Fibroblast of skin of scalp (primary cell): ENCODE measurements at regions not wholly inside any gene's neighbourhood (a gene's known extent, or its start where the extent isn't known, plus 50 kb on each side); places are given as distances from the start of the nearest gene placed in this dataset.
"Not testable (repeated sequence)": the region's sequence is repeated elsewhere in the genome, so short reads cannot be mapped to it uniquely, and the experiment has no call there.

ENCODE experiments used
- DNase-seq: peaks from one replicate; pipeline ENCODE4 v3.0.0-alpha.2; 2013

- DNase-seq, result no peak
These were observed 265.1 kb upstream of the DAB2 start for GRCh38 chr5:39689919-39690318.

- not testable (repeated sequence) for DNase-seq
These were observed 263.1 kb upstream of the DAB2 start for GRCh38 chr5:39687924-39688323.

- no peak for DNase-seq
These were observed 255.4 kb upstream of the DAB2 start for GRCh38 chr5:39680213-39680612.

DNA sequence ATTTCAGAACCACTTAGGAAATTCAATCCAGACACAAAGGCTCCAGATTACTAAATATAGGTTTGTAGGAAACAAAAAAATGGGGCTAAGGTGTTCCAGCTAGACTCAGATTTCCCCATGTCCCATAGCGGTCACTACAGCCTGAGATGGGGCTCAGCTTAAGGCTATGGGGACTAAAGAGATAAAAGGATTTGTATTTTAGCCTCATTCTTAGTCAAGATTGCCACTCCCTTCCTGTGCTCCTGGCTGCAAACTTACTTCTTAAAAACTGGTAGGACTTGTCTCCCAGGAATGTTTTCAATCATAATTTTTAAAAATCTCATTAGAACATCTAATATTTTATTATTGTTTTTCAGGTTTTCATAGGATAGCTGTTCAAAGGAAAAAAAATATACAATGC lies 253.8 kb upstream of the DAB2 start:
- no peak for DNase-seq

- DNase-seq, result peak; percentile 28
These were observed 250.9 kb upstream of the DAB2 start for GRCh38 chr5:39675676-39676075.

- DNase-seq, result no peak
These were observed 249.7 kb upstream of the DAB2 start for GRCh38 chr5:39674209-39675082.

GRCh38 chr5:39671561-39671961 lies 246.8 kb upstream of the DAB2 start:
- DNase-seq, result peak; percentile 20

- no peak for DNase-seq
These were observed 246.2 kb upstream of the DAB2 start for GRCh38 chr5:39670955-39671354.

DNA sequence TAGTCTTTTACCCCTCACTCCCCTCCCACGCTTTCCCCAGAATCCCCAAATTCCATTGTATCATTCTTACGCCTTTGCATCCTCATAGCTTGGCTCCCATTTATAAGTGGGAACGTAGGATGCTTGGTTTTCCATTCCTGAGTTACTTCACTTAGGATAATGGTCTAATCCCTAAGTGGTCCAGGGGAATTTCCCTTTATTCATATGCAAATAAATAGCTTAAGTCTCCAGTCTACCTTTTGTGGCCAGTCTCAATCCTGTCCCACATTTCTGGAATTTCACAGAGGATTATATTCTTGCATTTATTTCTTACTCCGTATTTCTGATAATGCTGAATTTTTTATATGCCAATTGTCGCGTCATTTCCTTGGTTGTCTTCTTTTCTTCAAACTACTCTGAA lies 245.6 kb upstream of the DAB2 start:
- no peak for DNase-seq

GRCh38 chr5:39668980-39669379 lies 244.2 kb upstream of the DAB2 start:
- no peak for DNase-seq

- DNase-seq, result no peak
These were observed 240.5 kb upstream of the DAB2 start for GRCh38 chr5:39665328-39665727.

DNA sequence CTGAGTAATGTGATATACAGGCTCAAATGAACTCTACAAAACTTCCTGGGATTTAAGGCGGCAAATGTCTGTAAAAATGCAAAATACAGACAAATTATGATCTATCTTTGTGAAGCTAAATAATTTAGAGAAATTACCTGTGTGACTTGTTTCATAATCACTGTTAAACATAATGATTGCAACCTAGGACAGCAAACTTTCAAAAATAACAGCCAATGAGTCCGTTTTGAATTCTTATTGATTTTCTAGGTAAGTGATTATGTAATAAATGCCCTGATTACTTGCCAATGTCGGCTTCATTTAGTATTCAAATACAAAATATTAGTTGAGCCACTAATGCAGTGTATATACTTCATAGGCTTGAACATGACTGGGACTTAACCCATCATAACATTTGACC lies 238.2 kb upstream of the DAB2 start:
- no peak for DNase-seq

- DNase-seq, result peak; percentile 66
These were observed 236.4 kb upstream of the DAB2 start for GRCh38 chr5:39661026-39661779.

DNA sequence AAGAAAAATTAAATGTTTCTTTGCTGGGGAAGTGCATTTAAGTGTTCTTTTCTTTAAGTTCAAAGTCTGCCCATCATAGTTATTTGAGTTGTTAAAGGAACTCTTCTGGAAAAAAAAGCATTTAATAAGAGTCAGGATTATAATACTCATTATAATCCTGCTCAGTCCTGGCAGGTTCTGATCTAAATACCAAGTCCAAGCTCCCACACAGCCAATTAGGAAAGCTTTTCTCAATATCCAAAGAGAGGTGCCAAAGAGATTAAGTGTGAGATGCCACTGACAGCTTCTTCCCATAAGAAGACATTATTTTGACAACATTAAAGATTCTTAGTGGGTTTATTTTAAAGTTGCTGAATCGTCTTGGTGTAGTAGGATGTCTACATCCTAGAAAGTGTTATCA lies 235.2 kb upstream of the DAB2 start:
- DNase-seq, result no peak

DNA sequence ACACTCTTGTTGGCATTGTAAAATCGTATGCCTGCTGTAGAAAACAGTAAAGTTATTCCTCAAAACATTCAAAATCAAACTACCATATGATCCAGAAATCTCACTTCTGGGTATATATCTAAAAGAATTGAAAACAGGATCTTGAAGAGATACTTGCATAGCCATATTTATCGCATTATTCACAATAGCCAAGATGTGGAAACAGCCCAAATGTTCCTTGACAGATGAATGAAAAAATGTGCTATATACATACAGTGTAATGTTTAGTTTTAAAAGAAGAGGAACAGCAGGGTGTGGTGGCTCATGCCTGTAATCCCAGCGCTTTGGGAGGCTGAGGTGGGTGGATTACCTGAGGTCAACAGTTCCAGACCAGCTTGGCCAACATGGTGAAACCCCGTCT lies 234.1 kb upstream of the DAB2 start:
- DNase-seq, result peak; percentile 45

DNA sequence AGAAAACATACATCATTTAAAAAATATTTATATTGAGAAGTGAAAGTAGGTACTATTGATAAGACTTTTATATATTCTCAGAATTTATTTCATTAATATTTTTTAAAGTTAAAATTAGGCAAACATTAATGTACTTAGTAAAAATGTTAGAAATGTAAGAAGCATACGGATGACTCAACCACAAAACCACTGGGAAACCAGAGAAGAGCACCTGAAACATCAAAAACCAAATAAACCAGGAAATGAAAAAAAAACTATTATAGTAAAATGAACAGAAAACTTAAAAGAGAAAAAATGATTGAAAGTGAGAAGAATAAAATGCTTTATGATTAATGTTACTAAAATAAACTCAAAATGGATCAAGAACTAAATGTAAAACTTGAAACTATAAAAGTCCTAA lies 233.2 kb upstream of the DAB2 start:
- DNase-seq, result no peak

DNA sequence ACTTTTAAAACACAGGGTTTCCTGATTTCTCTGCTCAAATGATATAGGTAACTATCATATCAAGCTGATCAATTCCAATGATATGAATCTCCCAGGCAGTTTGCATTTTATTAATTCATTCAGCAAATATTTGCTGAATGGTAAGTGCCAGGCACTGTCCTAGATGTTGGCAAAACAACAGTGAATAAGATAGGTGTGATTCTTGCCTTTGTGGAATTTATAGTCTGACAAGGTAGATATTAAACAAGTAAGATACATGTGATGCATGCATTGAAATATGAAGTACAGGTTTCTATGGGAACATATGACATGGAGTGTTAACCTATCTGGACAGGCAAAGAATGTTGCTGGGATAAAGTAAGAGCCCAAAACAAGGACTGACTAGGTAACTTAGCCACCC lies 231.8 kb upstream of the DAB2 start:
- no peak for DNase-seq

DNA sequence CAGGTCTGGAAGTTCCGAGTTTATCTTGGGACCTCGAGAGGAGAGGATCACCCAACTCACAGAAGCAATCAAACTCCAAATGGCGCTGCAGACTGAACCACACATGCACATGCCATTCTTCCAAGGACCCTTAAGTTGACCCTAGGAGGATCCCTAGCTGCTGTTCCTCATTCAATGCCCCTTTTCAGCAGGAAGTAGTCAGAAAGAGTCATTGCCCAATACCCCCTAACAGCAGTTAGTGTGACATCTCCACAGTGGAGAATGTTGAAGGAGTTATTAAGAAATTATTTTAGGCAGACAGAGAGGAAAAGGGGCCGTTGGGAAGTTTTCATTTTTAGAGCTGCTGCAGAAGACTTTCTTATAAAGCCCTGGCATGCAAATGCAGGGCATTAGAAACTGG lies 229.9 kb upstream of the DAB2 start:
- no peak for DNase-seq

DNA sequence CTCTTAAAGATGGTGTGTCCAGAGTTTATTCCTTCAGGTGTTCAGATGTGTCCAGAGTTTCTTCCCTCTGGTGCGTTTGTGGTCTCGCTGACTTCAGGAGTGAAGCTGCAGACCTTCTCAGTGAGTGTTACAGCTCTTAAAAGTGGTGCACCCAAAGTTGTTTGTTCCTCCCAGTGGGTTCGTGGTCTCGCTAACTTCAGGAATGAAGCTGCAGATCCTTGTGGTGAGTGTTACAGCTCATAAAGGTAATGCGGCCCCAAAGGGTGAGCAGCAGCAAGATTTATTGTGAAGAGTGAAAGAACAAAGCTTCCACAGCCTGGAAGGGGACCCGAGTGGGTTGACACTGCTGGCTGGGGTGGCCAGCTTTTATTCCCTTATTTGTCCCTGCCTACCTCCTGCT lies 227.7 kb upstream of the DAB2 start:
- DNase-seq, result not testable (repeated sequence)

DNA sequence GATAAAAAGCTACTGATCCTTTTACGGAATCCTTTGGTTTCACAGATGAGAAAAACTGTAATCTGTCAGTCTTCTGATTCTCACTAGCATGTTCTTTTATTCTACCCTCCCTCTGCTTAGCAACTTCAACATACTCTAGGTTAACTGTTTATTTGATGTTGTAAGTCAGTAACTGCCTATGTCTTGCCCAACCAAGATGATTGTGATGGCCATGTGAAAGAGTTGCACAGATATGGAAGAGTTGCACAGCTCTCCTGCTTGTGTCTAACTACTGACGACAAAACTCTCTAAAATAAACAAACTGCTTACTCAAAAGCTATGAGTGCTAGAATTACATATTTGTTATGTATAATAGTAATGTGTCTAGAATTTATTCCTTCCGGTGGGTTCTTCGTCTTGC lies 227.3 kb upstream of the DAB2 start:
- DNase-seq, result no peak

- peak; percentile 71 for DNase-seq
These were observed 225.4 kb upstream of the DAB2 start for GRCh38 chr5:39650008-39650762.

DNA sequence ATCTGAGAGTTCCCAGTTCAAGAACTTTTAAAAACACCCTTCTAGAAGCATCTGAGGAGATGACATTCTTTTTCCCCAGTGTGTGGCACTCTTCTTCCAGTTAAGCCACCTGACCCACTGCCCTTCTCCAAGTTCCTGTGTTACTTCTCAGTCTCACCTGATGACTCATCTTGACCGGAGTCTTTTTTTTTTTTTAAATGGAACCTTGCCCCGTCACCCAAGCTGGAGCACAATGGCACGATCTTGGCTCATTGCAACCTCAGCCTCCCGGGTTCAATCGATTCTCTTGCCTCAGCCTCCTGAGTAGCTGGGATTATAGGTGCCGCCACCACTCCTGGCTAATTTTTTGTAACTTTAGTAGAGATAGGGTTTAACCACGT lies 224.1 kb upstream of the DAB2 start:
- peak; percentile 11 for DNase-seq
